DMS53 treated with DMSO at 0.1 percent for 48 hours (cell line): ENCODE measurements at regions not wholly inside any gene's neighbourhood (a gene's known extent, or its start where the extent isn't known, plus 50 kb on each side); places are given as distances from the start of the nearest gene placed in this dataset.

ENCODE experiments used
- DNase-seq: peaks from one replicate; lab custom pipeline; 2025; ENCODE audit not compliant: unreplicated experiment; lab: John Stamatoyannopoulos, UW

GRCh38 chr3:59264366-59264765, 214.5 kb upstream of the CFAP20DC start:
- DNase-seq = no peak

GRCh38 chr3:59263152-59263551, 213.3 kb upstream of the CFAP20DC start:
- no peak for DNase-seq

- no peak for DNase-seq
These were observed 212.3 kb upstream of the CFAP20DC start for GRCh38 chr3:59262076-59262498.

- no peak for DNase-seq
These were observed 211.2 kb upstream of the CFAP20DC start for GRCh38 chr3:59261009-59261408.

GRCh38 chr3:59258550-59259260, 208.9 kb upstream of the CFAP20DC start:
- no peak for DNase-seq

GRCh38 chr3:59257506-59257905, 207.7 kb upstream of the CFAP20DC start:
- DNase-seq = no peak

- DNase-seq = no peak
These were observed 206.4 kb upstream of the CFAP20DC start for GRCh38 chr3:59256230-59256629.

- no peak for DNase-seq
These were observed 205.2 kb upstream of the CFAP20DC start for GRCh38 chr3:59254976-59255375.

- no peak for DNase-seq
These were observed 204.6 kb upstream of the CFAP20DC start for GRCh38 chr3:59254433-59254832.

- DNase-seq = no peak
These were observed 203.7 kb upstream of the CFAP20DC start for GRCh38 chr3:59253523-59253922.

GRCh38 chr3:59251869-59252268, 202.0 kb upstream of the CFAP20DC start:
- DNase-seq = no peak

- DNase-seq = no peak
These were observed 200.8 kb upstream of the CFAP20DC start for GRCh38 chr3:59250600-59250999.

GRCh38 chr3:59249698-59250361, 200.0 kb upstream of the CFAP20DC start:
- DNase-seq = no peak

- DNase-seq = no peak
These were observed 199.2 kb upstream of the CFAP20DC start for GRCh38 chr3:59249004-59249403.

GRCh38 chr3:59247402-59247841, 197.6 kb upstream of the CFAP20DC start:
- DNase-seq = no peak

- no peak for DNase-seq
These were observed 197.0 kb upstream of the CFAP20DC start for GRCh38 chr3:59246719-59247401.

GRCh38 chr3:59245859-59246501, 196.2 kb upstream of the CFAP20DC start:
- no peak for DNase-seq

- DNase-seq = no peak
These were observed 195.6 kb upstream of the CFAP20DC start for GRCh38 chr3:59245300-59245858.

GRCh38 chr3:59244343-59244742, 194.5 kb upstream of the CFAP20DC start:
- no peak for DNase-seq

GRCh38 chr3:59243476-59243875, 193.7 kb upstream of the CFAP20DC start:
- no peak for DNase-seq

GRCh38 chr3:59240666-59241255, 190.9 kb upstream of the CFAP20DC start:
- peak; percentile 26 for DNase-seq
